ENCODE measurements at regions not wholly inside any gene's neighbourhood (a gene's known extent, or its start where the extent isn't known, plus 50 kb on each side); places are given as distances from the start of the nearest gene placed in this dataset.
"Not testable (repeated sequence)": the region's sequence is repeated elsewhere in the genome, so short reads cannot be mapped to it uniquely, and the experiment has no call there.

DNA sequence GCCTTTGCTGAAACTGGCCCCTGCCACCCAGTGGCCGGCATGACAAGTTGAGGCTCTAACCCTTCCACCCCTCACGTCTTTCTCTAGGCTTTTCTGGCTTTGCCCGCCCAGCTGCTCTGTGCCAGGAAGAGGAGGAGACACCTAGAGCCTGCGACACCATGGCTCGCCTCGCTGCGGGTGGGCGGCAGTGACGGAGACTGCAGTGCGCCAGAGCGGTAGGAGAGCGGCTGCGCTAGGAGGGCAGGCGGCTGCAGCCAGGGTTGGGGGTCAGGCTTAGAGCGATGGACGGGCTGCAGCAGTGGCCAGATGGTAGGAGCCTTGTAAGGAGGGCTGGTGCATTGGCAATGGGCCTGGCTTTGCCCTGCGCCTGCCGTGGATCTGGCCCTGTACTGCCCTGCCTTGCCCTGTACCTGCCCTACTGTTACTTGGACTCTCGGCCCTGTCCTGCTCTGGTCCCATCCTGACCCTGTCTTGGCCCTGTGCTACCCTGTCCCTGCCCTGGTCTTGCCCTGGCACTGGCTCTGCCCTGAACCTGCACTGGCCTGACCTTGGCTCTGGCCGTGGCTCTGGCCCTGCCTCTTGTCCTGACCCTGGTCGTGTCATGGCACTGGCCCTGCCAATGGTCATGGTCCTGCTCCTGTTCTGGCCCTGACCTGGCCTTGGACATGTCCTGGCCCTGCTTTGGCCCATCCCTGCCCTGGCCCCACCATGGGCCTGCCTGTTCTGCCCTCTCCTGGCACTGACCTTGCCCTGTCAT lies 330.7 kb upstream of the PLGLB1 start:
- not testable (repeated sequence) for DNase-seq (ENCODE audit: low read depth)

DNA sequence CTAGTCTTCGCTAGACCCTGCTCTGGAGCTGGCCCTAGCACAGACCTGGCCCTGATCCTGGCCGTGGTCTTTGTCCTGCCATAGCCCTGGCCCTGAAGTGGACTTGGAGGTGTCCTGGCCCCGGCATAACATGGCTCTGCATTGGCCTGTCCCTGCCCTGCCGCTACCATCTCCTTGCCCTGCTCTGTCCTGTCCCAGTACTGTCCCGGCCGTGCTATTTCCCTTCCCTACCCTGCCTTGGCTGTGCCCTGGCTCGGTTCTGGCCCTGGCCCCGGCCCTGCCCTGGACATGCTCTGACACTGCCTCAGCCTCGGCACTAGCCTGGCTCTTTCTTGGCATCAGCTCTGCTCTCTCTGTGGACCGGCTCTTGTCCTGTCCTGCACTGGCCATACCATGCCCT lies 331.8 kb upstream of the PLGLB1 start:
- not testable (repeated sequence) for DNase-seq (ENCODE audit: low read depth)

DNA sequence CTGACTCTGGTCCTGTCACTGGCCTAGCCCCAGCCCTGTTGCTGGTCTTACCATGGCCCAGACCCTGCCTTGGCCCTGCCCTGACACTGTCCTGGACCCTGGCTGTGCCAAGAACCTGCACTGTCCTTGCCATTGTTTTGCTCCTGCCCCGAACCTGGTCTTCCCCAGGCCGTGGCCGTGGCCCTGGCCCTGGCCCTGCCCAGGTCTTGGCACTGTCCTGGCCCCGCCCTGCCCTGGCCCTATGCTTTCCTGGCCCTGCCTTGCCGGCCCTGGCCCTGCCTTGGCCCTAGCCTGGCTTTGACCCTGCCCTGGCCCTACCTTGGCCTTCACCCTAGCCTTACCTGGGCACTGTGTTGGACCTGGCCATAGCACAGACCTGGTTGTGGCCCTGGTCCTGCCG lies 332.5 kb upstream of the PLGLB1 start:
- not testable (repeated sequence) for DNase-seq (ENCODE audit: low read depth)

DNA sequence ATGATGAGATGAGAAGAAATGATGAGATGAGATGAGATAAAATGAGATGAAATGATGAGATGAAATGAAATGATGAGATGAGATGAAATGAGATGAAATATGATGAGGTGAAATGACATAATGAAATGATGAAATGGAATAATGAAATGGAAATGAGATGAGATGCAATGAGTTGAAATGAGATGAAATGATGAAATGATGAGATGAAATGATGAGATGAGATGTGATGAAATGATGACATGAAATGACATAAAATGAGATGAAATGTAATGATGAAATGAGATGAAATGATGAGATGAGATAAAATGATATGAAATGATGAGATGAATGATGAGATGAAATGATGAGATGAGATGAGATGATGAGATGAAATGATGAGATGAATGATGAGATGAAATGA lies 338.6 kb upstream of the PLGLB1 start:
- not testable (repeated sequence) for DNase-seq (ENCODE audit: low read depth)

DNA sequence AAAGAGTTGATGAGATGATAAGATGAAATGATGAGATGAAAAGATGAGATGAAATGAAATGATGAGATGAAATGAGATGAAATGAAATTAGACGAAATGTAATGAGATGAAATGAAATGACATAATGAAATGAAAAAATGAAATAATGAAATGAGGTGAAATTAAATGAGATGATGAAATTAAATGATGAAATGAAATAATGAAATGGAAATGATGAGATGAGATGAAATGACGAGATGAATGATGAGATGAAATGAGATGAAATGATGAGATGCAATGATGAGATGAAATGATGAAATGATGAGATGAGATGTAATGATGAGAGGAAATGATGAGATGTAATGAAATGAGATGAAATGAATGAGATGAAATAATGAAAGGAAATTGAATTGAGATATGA lies 339.3 kb upstream of the PLGLB1 start:
- DNase-seq (ENCODE audit: low read depth) = not testable (repeated sequence)

DNA sequence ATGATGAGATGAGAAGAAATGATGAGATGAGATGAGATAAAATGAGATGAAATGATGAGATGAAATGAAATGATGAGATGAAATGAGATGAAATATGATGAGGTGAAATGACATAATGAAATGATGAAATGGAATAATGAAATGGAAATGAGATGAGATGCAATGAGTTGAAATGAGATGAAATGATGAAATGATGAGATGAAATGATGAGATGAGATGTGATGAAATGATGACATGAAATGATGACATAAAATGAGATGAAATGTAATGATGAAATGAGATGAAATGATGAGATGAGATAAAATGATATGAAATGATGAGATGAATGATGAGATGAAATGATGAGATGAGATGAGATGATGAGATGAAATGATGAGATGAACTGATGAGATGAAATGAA lies 340.2 kb upstream of the PLGLB1 start:
- not testable (repeated sequence) for DNase-seq (ENCODE audit: low read depth)

DNA sequence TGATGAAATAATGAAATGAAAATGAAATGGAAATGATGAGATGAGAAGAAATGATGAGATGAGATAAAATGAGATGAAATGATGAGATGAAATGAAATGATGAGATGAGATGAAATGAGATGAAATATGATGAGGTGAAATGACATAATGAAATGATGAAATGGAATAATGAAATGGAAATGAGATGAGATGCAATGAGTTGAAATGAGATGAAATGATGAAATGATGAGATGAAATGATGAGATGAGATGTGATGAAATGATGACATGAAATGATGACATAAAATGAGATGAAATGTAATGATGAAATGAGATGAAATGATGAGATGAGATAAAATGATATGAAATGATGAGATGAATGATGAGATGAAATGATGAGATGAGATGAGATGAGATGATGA lies 342.7 kb upstream of the PLGLB1 start:
- DNase-seq (ENCODE audit: low read depth) = not testable (repeated sequence)

DNA sequence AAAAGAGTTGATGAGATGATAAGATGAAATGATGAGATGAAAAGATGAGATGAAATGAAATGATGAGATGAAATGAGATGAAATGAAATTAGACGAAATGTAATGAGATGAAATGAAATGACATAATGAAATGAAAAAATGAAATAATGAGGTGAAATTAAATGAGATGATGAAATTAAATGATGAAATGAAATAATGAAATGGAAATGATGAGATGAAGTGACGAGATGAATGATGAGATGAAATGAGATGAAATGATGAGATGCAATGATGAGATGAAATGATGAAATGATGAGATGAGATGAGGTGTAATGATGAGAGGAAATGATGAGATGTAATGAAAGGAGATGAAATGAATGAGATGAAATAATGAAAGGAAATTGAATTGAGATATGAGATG lies 343.4 kb upstream of the PLGLB1 start:
- DNase-seq (ENCODE audit: low read depth) = not testable (repeated sequence)

DNA sequence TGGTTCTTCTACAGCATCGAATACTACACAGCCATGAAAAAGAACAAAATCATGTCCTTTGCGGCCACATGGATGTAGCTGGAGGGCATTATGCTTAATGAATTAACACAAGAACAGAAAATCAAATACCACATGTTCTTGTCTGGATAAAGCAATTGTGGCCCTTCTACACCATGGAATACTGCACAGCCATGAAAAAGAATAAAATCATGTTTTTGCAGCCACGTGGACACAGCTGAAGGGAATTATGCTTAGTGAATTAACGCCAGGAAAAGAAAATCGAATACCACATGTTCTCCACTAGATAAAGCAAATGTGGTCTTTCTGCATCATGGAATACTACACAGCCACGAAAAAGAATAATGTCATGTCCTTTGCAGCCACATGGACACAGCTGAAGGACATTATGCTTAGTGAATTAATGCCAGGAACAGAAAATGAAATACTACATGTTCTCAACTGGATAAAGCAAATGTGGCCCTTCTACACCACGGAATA lies 361.8 kb upstream of the PLGLB2 start:
- DNase-seq (ENCODE audit: low read depth) = not testable (repeated sequence)

DNA sequence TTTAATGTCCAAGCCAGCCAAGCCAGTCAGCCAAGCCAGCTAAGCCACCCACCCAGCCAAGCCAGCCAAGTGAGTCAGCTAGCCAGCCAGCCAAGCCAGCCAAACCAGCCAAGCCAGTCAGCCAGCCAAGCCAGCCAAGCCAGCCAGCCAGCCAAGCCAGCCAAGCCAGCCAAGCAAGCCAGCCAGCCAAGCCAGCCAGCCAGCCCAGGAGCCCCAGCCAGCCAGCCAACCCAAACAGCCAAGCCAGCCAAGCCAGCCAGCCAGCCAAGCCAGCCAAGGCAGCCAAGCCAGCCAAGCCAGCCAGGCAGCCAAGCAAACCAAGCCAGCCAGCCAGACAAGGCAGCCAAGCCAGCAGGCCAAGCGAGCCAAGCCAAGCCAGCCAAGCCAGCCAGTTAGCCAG lies 352.1 kb upstream of the PLGLB2 start:
- not testable (repeated sequence) for DNase-seq (ENCODE audit: low read depth)

DNA sequence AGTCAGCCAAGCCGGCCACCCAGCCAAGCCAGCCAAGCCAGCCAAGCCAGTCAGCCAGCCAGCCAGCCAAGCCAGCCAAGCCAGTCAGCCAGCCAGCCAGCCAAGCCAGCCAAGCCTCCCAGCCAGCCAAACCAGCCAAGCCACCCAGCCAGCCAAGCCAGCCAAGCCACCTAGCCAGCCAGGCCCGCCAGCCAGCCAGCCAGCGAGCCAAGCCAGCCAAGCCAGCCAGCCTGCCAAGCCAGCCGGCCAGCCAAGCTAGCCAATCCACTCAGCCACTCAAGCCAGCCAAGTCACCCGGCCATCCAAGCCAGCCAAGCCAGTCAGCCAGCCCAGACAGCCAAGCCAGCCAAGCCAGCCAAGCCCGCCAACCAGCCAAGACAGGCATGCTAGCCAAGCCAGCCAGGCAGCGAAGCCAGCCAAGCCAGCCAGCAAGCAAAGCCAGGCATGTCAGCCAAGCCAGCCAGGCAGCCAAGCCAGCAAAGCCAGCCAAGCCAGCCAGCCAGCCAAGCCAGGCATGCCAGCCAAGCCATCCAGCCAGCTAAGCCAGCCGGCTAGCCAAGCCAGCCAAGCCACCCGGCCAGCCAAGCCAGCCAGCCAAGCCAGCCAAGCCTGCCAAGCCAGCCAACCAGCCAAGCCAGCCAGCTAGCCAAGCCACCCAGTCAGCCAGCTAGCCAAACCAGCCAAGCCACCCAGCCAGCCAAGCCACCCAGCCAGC lies 351.2 kb upstream of the PLGLB2 start:
- DNase-seq (ENCODE audit: low read depth) = not testable (repeated sequence)

DNA sequence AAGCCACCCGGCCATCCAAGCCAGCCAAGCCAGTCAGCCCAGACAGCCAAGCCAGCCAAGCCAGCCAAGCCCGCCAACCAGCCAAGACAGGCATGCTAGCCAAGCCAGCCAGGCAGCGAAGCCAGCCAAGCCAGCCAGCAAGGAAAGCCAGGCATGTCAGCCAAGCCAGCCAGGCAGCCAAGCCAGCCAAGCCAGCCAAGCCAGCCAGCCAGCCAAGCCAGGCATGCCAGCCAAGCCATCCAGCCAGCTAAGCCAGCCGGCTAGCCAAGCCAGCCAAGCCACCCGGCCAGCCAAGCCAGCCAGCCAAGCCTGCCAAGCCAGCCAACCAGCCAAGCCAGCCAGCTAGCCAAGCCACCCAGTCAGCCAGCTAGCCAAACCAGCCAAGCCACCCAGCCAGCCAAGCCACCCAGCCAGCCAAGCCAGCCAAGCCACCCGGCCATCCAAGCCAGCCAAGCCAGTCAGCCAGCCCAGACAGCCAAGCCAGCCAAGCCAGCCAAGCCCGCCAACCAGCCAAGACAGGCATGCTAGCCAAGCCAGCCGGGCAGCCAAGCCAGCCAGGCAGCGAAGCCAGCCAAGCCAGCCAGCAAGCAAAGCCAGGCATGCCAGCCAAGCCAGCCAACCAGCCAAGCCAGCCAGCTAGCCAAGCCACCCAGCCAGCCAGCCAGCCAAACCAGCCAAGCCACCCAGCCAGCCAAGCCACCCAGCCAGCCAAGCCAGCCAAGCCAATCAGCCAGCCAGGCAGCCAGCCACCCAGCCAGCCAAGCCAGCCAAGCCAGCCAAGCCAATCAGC lies 350.4 kb upstream of the PLGLB2 start:
- DNase-seq (ENCODE audit: low read depth) = not testable (repeated sequence)

DNA sequence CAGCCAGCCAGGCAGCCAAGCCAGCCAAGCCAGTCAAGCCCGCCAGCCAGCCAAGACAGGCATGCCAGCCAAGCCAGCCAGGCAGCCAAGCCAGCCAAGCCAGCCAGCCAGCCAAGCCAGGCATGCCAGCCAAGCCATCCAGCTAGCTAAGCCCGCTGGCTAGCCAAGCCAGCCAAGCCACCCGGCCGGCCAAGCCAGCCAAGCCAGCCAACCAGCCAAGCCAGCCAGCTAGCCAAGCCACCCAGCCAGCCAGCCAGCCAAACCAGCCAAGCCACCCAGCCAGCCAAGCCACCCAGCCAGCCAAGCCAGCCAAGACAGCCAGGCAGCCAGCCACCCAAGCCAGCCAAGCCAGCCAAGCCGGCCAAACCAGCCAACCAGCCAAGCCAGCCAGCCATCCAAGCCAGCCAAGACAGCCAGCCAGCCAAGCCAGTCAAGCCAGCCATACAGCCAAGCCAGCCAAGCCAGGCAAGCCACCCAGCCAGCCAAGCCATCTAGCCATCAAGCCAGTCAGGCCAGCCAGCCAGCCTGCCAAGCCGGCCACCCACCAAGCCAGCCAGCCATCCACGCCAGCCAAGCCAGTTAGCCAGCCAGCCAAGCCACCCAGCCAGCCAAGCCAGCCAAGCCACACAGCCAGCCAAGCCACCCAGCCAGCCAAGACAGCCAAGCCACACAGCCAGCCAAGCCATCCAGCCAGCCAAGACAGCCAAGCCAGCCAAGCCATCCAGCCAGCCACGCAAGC lies 349.2 kb upstream of the PLGLB2 start:
- DNase-seq (ENCODE audit: low read depth) = not testable (repeated sequence)

DNA sequence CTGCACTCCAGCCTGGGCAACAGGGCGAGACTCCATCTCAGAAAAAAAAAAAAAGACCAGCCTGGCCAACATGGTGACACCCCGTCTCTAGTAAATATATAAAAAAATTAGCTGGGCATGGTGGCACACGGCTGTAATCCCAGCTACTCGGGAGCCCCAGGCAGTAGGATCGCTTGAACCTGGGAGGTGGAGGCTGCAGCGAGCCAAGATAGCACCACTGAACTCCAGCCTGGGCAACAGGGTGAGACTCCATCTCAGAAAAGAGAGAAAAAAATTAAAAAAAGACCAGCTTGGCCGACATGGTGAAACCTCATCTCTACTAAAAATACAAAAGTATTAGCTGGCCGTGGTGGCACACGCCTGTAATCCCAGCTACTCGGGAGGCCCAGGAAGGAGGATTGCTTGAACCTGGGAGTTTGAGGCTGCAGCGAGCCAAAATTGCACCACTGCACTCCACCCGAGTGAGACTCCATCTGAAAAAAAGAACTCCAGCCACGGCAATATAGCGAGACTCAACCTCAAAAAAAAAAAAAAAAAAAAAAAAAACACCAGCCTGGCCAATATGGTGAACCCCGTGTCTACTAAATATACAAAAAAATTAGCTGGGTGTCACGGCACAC lies 346.1 kb upstream of the PLGLB2 start:
- DNase-seq (ENCODE audit: low read depth) = no peak

DNA sequence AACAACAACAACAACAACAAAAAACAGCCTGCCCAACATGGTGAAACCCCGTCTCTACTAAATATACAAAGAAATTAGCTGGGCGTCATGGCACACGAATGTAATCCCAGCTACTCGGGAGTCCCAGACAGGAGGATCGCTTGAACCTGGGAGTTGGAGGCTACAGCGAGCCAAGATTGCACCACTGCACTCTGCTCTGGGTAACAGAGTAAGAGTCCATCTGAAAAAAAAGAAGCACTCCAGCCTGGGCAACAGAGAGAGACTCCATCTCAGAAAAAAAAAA lies 344.1 kb upstream of the PLGLB2 start:
- no peak for DNase-seq (ENCODE audit: low read depth)

DNA sequence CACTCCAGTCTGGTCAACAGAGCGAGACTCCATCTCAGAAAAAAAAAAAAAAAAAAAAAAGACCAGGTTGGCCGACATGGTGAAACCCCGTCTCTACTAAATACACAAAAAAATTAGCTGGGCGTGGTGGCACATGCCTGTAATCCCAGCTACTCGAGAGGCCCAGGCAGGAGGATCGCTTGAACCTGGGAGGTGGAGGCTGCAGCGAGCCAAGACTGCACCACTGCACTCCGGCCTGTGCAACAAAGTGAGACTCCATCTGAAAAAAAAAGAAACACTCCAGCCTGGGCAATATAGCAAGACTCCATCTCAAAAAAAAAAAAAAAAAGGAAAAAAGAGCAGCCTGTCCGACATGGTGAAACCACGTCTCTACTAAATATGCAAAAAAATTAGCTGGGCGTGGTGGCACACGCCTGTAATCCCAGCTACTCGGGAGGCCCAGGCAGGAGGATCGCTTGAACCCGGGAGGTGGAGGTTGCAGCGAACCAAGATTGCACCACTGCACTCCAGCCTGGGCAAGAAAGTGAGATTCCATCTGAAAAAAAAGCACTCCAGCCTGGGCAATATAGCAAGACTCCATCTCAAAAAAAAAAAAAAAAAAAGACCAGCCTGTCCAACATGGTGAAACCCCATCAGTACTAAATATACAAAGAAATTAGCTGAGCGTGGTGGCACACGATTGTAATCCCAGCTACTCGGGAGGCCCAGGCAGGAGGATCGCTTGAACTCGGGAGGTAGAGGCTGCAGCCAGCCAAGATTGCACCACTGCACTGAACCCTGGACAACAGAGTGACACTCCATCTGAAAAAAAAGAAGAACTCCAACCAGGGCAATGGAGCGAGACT lies 343.3 kb upstream of the PLGLB2 start:
- not testable (repeated sequence) for DNase-seq (ENCODE audit: low read depth)

DNA sequence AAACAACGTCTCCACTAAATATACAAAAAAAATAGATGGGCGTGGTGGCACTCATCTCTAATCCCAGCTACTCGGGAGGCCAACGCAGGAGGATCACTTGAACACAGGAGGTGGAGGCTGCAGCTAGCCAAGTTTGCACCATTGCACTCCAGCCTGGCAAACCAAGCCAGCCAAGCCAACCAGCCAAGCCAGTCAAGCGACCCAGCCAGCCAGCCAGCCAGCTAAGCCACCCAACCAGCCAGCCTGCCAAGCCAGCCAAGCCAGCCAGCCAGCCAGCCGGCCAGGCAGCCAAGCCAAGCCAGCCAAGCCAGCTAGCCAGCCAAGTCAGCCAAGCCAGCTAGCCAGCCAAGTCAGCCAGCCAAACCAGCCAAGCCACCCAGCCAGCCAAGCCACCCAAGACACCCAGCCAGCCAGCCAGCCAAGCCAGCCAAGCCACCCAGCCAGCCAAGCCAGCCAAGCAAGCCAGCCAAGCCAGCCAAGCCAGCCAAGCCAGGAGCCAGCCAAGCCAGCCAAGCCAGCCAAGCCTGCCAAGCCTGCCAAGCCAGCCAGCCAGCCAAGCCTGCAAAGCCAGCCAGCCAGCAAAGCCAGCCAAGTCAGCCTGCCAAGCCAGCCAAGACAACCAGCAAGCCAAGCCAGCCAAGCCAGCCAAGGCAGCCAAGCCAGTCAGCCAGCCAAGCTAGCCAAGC lies 342.2 kb upstream of the PLGLB2 start:
- DNase-seq (ENCODE audit: low read depth) = not testable (repeated sequence)

DNA sequence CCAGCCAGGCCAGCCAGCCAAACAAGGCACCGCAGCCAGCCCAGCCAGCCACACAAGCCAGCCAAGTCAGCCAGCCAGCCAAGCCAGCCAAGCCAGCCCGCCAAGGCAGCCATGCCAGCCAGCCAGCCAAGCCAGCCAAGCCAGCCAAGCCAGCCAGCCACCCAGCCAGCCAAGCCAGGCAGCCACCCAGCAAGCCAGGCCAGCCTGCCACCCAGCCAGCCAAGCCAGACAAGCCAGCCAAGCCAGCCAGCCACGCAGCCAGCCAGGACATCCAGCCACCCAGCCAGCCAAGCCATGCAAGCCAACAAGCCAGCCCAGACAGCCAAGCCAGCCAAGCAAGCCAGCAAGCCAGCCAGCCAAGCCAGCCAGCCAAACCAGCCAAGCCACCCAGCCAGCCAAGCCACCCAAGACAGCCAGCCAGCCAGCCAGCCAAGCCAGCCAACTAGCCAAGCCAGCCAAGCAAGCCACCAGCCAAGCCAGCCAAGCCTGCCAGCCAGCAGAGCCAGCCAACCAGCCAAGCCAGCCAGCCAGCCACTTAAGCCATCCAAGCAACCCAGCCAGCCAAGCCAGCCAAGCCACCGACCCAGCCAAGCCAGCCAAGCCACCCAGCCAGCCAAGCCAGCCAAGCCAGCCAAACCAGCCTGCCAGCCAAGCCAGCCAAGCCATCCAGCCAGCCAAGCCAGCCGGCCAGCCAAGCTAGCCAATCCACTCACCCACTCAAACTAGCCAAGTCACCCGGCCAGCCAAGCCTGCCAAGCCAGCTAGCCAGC lies 341.3 kb upstream of the PLGLB2 start:
- DNase-seq (ENCODE audit: low read depth) = not testable (repeated sequence)

DNA sequence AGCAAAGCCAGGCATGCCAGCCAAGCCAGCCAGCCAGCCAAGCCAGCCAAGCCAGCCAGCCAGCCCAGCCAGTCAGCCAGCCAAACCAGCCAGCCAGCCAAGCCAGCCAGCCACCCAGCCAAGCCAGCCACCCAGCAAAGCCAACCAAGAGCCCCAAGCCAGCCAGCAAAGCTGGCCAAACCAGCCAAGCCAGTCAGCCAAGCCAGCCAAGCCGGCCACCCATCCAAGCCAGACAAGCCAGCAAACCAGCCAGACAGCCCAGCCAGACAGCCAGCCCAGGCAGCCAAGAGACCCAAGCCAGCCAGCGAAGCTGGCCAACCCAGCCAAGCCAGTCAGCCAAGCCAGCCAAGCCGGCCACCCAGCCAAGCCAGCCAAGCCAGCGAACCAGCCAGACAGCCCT lies 338.3 kb upstream of the PLGLB2 start:
- DNase-seq (ENCODE audit: low read depth) = not testable (repeated sequence)

Measured in iris pigment epithelial cell (primary cell).